Stimulated activated CD8-positive, alpha-beta memory T cell treated with anti-CD3 and anti-CD28 coated beads, Interleukin-7, amount 100 ng/mL, for 4 hours (primary cell): ENCODE measurements at regions not wholly inside any gene's neighbourhood (a gene's known extent, or its start where the extent isn't known, plus 50 kb on each side); places are given as distances from the start of the nearest gene placed in this dataset.
"Not testable (repeated sequence)": the region's sequence is repeated elsewhere in the genome, so short reads cannot be mapped to it uniquely, and the experiment has no call there.

Source experiments
- DNase-seq, 2 donors: peaks; one replicate each; pipeline ENCODE4 v3.0.0-alpha.2; 2020; ENCODE audit warnings: low read depth in 2 of 2

DNA sequence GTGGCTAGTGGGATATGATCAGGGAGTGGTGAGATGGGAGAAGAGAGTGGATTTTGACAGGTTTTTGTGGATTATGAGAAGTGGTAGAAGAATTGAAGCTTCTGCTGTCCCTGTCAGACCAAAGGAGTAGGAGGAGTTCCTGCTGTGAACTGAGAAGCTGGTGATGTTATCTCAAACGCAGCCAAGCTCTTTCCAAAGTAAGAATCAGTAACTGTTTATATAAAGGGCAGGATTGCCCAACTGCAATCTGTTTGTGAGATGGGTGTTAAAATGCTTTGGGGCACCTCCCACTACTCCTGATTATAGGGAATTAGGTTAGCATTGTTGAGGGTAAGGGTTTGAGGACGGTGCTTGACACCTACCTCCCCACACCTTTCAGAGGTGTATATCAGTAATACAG, 60.5 kb upstream of the USP25 start:
- no peak for DNase-seq

DNA sequence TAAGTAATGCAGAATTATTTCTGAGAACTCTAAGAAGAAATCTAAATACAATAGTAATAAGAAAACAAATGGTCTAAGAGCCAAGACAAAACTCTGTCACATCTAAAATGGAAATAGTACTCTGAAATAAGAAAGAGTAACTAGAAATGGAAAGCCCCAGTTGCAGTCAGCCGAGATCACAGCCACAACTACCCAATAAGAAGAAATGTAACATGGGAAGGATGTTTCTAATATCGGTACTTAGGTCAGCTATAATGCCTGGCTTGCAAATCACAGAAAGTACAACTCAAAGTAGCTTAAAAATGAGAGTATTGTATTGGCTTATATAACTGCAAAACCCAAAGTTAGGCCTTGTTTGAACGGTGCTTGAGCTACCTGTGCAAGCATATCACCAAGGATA, 58.6 kb upstream of the USP25 start:
- no peak for DNase-seq

- DNase-seq, result not testable (repeated sequence)
Observed at GRCh38 chr21:15672578-15672977, 57.2 kb upstream of the USP25 start.

DNA sequence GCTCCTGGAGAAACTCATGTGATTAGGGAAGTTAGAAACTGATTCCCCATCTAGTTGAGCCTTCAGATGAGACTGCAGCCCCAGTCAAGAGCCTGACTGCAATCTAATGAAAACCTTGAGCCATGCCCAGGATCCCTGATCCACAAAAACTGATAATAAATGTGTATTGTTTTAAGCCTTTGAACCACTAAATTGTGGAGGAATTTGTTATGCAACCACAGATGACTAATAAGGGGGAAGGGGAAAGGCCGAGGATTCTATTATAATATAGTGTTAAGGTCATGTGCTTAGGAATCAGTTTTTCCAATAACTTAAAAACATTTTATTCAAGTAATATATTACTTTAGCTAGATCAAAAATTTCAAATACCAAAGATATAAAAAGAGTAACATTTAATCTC, 52.8 kb upstream of the USP25 start:
- DNase-seq, result no peak

- DNase-seq, result no peak
Observed at GRCh38 chr21:15679630-15680029, 50.2 kb upstream of the USP25 start.
